Aorta (tissue), 5 donors: ENCODE measurements at regions not wholly inside any gene's neighbourhood (a gene's known extent, or its start where the extent isn't known, plus 50 kb on each side); places are given as distances from the start of the nearest gene placed in this dataset.

Experiments
- ATAC-seq: fragments of 200-7000 bp; cut with Tn5 transposase; one replicate; pipeline ENCODE4 v1.9.1; 2022; ENCODE audit warnings: moderate library complexity; ENCODE audit not compliant: low FRiP score
- DNase-seq, 2 donors: peaks; one replicate each; pipeline ENCODE4 v3.0.0-alpha.2; 2020
- H3K27ac ChIP-seq, 2 donors: one replicate each; pipeline ENCODE4 v1.5.1; 2013; ENCODE audit warnings: low read length in 2 of 2, mild to moderate bottlenecking in 2 of 2, moderate library complexity in 2 of 2, control low read depth in 1 of 2, inconsistent platforms in 1 of 2, low read depth in 1 of 2
- H3K27me3 ChIP-seq, 2 donors: one replicate each; pipeline ENCODE4 v1.6.1; 2013; ENCODE audit warnings: control low read depth in 1 of 2, low read length in 1 of 2, mild to moderate bottlenecking in 1 of 2, moderate library complexity in 1 of 2; ENCODE audit not compliant: insufficient read depth in 2 of 2, control insufficient read depth in 1 of 2
- H3K36me3 ChIP-seq, 2 donors: one replicate each; pipeline ENCODE4 v1.6.1; 2013; ENCODE audit warnings: control low read depth in 1 of 2, low read length in 1 of 2, mild to moderate bottlenecking in 1 of 2; ENCODE audit not compliant: insufficient read depth in 2 of 2, control insufficient read depth in 1 of 2
- H3K4me1 ChIP-seq, 2 donors: one replicate each; pipeline ENCODE4 v1.6.1; 2013; ENCODE audit warnings: low read length in 2 of 2, control low read depth in 1 of 2, mild to moderate bottlenecking in 1 of 2, moderate library complexity in 1 of 2; ENCODE audit not compliant: insufficient read depth in 2 of 2, control insufficient read depth in 1 of 2
- H3K4me3 ChIP-seq, 2 donors: one replicate each; pipeline ENCODE4 v1.5.1; 2013; ENCODE audit warnings: low read length in 2 of 2, control low read depth in 1 of 2, mild to moderate bottlenecking in 1 of 2
- H3K9me3 ChIP-seq: one replicate; pipeline ENCODE4 v1.6.1; 2013; ENCODE audit warnings: mild to moderate bottlenecking, low read length; ENCODE audit not compliant: control insufficient read depth
- WGBS, 2 donors: extraction: QIAGEN DNeasy Blood & Tissue Kit; methylation state at CpG; one replicate each; pipeline ENCODE4 v1.1.7; 2013; 5-methylcytosine and 5-hydroxymethylcytosine counted together
- intact Hi-C, 2 donors: fragments of 100-400 bp; cut with DNase I; formaldehyde crosslinking; loops; one replicate each; pipeline versions ENCODE4 v1.14.2 to v1.15.0; 2022
- donor health status: healthy with polysubstance abuse.
- donor health status: Bipolar disorder and iron deficiency.
- donor health status: DM: no; HTN: no; CAD: no.
- donor health status: DM: no; HTN: no; CAD: no.
- donor health status: DM: yes; HTN: yes; CAD: no.

DNA sequence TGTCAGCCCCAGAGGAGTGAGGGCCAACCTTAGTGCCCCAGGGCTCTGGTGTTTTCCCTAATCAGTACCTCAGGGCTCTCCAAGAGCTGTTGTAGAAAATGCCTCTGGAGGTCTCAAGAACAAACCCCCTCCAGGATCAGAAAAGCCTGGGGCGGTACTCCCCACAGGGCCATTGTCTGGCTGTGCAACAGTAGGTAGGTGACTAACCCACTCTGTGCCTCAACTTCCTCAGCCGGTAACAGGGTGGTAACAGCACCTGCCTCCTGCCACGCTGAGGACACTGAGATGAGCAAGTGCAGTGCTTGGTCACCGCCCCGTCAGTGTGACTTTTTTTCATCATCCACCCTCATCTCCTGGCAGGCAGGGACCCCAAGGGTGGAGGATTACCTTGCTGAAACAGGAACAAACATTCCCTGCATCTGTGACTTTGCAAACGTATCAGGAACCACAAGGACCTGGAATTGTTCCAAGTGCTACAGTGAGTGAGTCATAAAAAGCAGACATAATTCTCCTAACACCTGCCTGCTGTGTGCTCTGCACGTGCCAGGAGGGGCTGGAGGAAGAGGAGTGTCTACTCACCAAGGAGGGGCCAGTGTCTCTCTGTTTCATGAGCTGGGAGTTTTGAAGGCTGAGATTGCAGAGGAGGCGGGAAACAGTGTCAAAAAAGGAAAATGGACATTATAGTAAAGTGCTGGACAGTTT is 440.8 kb downstream of the NPHP4 start:
- WGBS, 2 donors = 64 to 66% methylated on average over 8 of the region's 8 CpGs
- Histone ChIP-seq H3K9me3 (no peaks in the 10 kb centered on the region), H3K4me3 (no peak overlapping the region), H3K27me3 (no peaks in the 10 kb centered on the region), H3K36me3 (no peaks in the 10 kb centered on the region), H3K4me1 (no peaks in the 10 kb centered on the region), H3K27ac (no peak overlapping the region)
- DNase-seq (no peak), ATAC-seq (no peak)
- intact Hi-C loops = no loop called here

DNA sequence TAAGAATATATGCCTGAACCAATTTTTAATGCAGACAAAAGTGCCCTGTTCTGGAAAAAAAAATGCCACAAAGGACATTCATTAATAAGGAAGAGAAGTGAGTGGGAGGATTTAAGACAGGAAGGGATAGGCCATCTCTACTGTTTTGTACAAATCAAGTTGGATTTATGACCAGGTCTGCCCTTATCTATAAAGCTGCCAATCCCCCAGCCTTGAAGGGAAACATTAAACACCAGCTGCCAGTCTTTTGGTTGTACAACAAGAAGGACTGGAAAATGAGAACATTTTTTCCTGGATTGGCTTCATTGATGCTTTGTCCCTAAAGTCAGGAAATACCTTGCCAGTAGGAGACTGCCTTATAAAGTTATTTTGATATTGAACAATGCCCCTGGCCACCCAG is 444.0 kb downstream of the NPHP4 start:
- Histone ChIP-seq H3K27ac (no peak overlapping the region), H3K27me3 (no peaks in the 10 kb centered on the region), H3K9me3 (no peaks in the 10 kb centered on the region), H3K4me3 (no peak overlapping the region), H3K4me1 (no peaks in the 10 kb centered on the region), H3K36me3 (no peaks in the 10 kb centered on the region)
- ATAC-seq (no peak), DNase-seq (no peak)
- intact Hi-C loops = no loop called here

- no peaks in the 10 kb centered on the region for H3K9me3 ChIP-seq
- WGBS, 2 donors = 58 to 63% methylated on average over 5 of the region's 5 CpGs
- ATAC-seq (no peak), DNase-seq (no peak)
- no peaks in the 10 kb centered on the region for H3K36me3 ChIP-seq
- no peaks in the 10 kb centered on the region for H3K27me3 ChIP-seq
- no peaks in the 10 kb centered on the region for H3K4me1 ChIP-seq
- no peak overlapping the region for H3K4me3 ChIP-seq
- intact Hi-C loops = no loop called here
- no peak overlapping the region for H3K27ac ChIP-seq
These were observed 449.0 kb downstream of the NPHP4 start for GRCh38 chr1:5543235-5543634.

GRCh38 chr1:5532811-5533210 is 459.4 kb downstream of the NPHP4 start:
- no peak overlapping the region for H3K27ac ChIP-seq
- intact Hi-C loops = no loop called here
- H3K27me3 ChIP-seq = no peaks in the 10 kb centered on the region
- H3K36me3 ChIP-seq = no peaks in the 10 kb centered on the region
- H3K4me1 ChIP-seq = no peaks in the 10 kb centered on the region
- no peak overlapping the region for H3K4me3 ChIP-seq
- DNase-seq = no peak
- 86 to 93% methylated on average over 3 of the region's 3 CpGs for WGBS, 2 donors
- no peak for ATAC-seq
- H3K9me3 ChIP-seq = peaks cover 5% of the 10 kb centered on the region

DNA sequence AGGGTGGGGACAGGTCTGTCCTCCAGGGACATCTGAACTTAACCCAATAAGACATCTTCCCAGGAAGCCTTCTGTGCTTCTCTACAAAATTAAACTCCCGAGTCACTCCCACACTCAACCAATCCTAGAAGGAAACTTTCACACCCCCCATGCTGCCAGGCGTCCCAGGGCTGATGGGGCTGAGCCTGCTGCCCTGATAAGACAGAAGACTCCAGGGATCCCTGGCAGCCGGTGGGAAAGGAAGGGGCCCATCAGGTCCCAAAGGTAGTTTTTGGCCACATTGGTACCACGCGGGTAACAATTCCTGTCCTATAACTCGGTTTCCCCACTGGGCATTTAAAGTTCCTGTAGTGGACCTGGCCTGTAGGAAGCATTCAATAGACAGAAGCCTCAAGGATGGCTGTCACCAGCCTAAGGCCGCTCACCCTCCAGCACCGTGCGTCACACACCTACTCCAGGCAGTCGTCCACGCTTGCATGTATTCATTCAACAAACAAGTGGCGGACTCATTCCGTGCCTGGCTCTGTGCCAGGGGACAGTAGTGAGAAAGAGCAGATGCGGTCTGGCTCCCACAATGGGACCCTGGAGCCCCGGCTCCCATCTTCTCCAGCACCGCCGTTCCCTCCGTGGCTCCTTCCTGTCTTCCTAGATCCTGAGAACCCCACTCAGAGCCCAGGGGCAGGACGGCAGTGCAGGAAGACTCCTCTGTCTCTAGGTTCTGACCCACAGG is 465.2 kb downstream of the NPHP4 start:
- DNase-seq (no peak), ATAC-seq (no peak)
- peaks cover 8% of the 10 kb centered on the region for H3K9me3 ChIP-seq
- no peak overlapping the region for H3K4me3 ChIP-seq
- H3K27ac ChIP-seq = no peak overlapping the region
- WGBS, 2 donors = 75 to 77% methylated on average over 19 of the region's 19 CpGs
- H3K27me3 ChIP-seq = no peaks in the 10 kb centered on the region
- no peaks in the 10 kb centered on the region for H3K36me3 ChIP-seq
- no peaks in the 10 kb centered on the region for H3K4me1 ChIP-seq
- intact Hi-C loops = no loop called here

GRCh38 chr1:5526385-5526750 is 465.9 kb downstream of the NPHP4 start:
- Histone ChIP-seq H3K27me3 (no peaks in the 10 kb centered on the region), H3K27ac (no peak overlapping the region), H3K9me3 (peaks cover 8% of the 10 kb centered on the region), H3K4me3 (no peak overlapping the region), H3K36me3 (no peaks in the 10 kb centered on the region), H3K4me1 (no peaks in the 10 kb centered on the region)
- intact Hi-C loops = no loop called here
- DNase-seq (no peak), ATAC-seq (no peak)
- WGBS, 2 donors = 42 to 46% methylated on average over 8 of the region's 8 CpGs

- DNase-seq (no peak), ATAC-seq (no peak)
- H3K27me3 ChIP-seq = no peaks in the 10 kb centered on the region
- H3K36me3 ChIP-seq = no peaks in the 10 kb centered on the region
- H3K9me3 ChIP-seq = peaks cover 8% of the 10 kb centered on the region
- H3K27ac ChIP-seq = no peak overlapping the region
- H3K4me1 ChIP-seq = no peaks in the 10 kb centered on the region
- WGBS, 2 donors = 70 to 77% methylated on average over 27 of the region's 27 CpGs
- no peak overlapping the region for H3K4me3 ChIP-seq
- intact Hi-C loops = no loop called here
These were observed 466.4 kb downstream of the NPHP4 start for GRCh38 chr1:5525597-5526384.

- no peaks in the 10 kb centered on the region for H3K27me3 ChIP-seq
- H3K36me3 ChIP-seq = no peaks in the 10 kb centered on the region
- WGBS, 2 donors = 55% methylated on average over 14 of the region's 14 CpGs
- no peaks in the 10 kb centered on the region for H3K4me1 ChIP-seq
- intact Hi-C loops = no loop called here
- DNase-seq (no peak), ATAC-seq (no peak)
- H3K4me3 ChIP-seq = no peak overlapping the region
- no peak overlapping the region for H3K27ac ChIP-seq
- peaks cover 3% of the 10 kb centered on the region for H3K9me3 ChIP-seq
These were observed 469.6 kb downstream of the NPHP4 start for GRCh38 chr1:5522531-5523145.
